ENCODE measurements at regions not wholly inside any gene's neighbourhood (a gene's known extent, or its start where the extent isn't known, plus 50 kb on each side); places are given as distances from the start of the nearest gene placed in this dataset.

- no peak overlapping the region for H3K27ac ChIP-seq
- H3K36me3 ChIP-seq, result no peaks in the 10 kb centered on the region
- H3K9me3 ChIP-seq, result peaks cover 0 to 24% of the 10 kb centered on the region in 2 donors
- no peak overlapping the region for H3K4me3 ChIP-seq
- TF ChIP-seq CTCF (IDR thresholded peaks at IDR 0.05), result no peak
- H3K27me3 ChIP-seq, result no peaks in the 10 kb centered on the region
- no peak for DNase-seq (ENCODE audit: low spot score)
- H3K4me1 ChIP-seq, result no peaks in the 10 kb centered on the region
Observed at GRCh38 chr7:9900339-9900738, 1073.3 kb upstream of the PHF14 start.

GRCh38 chr7:9921326-9921725 lies 1052.3 kb upstream of the PHF14 start:
- Histone ChIP-seq H3K27me3 (no peaks in the 10 kb centered on the region), H3K36me3 (no peaks in the 10 kb centered on the region), H3K4me3 (no peak overlapping the region), H3K4me1 (no peaks in the 10 kb centered on the region), H3K9me3 (no peaks in the 10 kb centered on the region), H3K27ac (no peak overlapping the region)
- DNase-seq (ENCODE audit: low spot score), result no peak
- TF ChIP-seq CTCF (IDR thresholded peaks at IDR 0.05), result no peak

GRCh38 chr7:9937944-9938631 lies 1035.6 kb upstream of the PHF14 start:
- no peaks in the 10 kb centered on the region for H3K9me3 ChIP-seq
- DNase-seq (ENCODE audit: low spot score), result no peak
- no peak overlapping the region for H3K27ac ChIP-seq
- H3K4me3 ChIP-seq, result no peak overlapping the region
- no peaks in the 10 kb centered on the region for H3K4me1 ChIP-seq
- no peaks in the 10 kb centered on the region for H3K27me3 ChIP-seq
- no peak for TF ChIP-seq CTCF (IDR thresholded peaks at IDR 0.05)
- no peaks in the 10 kb centered on the region for H3K36me3 ChIP-seq

GRCh38 chr7:9939176-9939575 lies 1034.5 kb upstream of the PHF14 start:
- H3K27ac ChIP-seq, result no peak overlapping the region
- H3K4me1 ChIP-seq, result no peaks in the 10 kb centered on the region
- no peak for TF ChIP-seq CTCF (IDR thresholded peaks at IDR 0.05)
- H3K4me3 ChIP-seq, result no peak overlapping the region
- no peaks in the 10 kb centered on the region for H3K9me3 ChIP-seq
- H3K27me3 ChIP-seq, result no peaks in the 10 kb centered on the region
- DNase-seq (ENCODE audit: low spot score), result no peak
- no peaks in the 10 kb centered on the region for H3K36me3 ChIP-seq

GRCh38 chr7:9945131-9945530 lies 1028.5 kb upstream of the PHF14 start:
- no peaks in the 10 kb centered on the region for H3K9me3 ChIP-seq
- TF ChIP-seq CTCF (IDR thresholded peaks at IDR 0.05), result no peak
- H3K4me1 ChIP-seq, result no peaks in the 10 kb centered on the region
- no peaks in the 10 kb centered on the region for H3K36me3 ChIP-seq
- no peak overlapping the region for H3K4me3 ChIP-seq
- DNase-seq (ENCODE audit: low spot score), result no peak
- no peak overlapping the region for H3K27ac ChIP-seq
- H3K27me3 ChIP-seq, result no peaks in the 10 kb centered on the region

- no peak for DNase-seq (ENCODE audit: low spot score)
- no peak overlapping the region for H3K27ac ChIP-seq
- H3K4me3 ChIP-seq, result no peak overlapping the region
- no peaks in the 10 kb centered on the region for H3K27me3 ChIP-seq
- H3K9me3 ChIP-seq, result no peaks in the 10 kb centered on the region
- no peaks in the 10 kb centered on the region for H3K36me3 ChIP-seq
- TF ChIP-seq CTCF (IDR thresholded peaks at IDR 0.05), result no peak
- no peaks in the 10 kb centered on the region for H3K4me1 ChIP-seq
Observed at GRCh38 chr7:9945857-9946256, 1027.8 kb upstream of the PHF14 start.

Data from right atrium auricular region (tissue), 2 donors.